ENCODE measurements at regions not wholly inside any gene's neighbourhood (a gene's known extent, or its start where the extent isn't known, plus 50 kb on each side); places are given as distances from the start of the nearest gene placed in this dataset.

- DNase-seq (ENCODE audit: low read depth): no peak
These were observed 188.6 kb upstream of the RREB1 start for GRCh38 chr6:6919173-6919572.

GRCh38 chr6:6920114-6920986 is 187.4 kb upstream of the RREB1 start:
- DNase-seq (ENCODE audit: low read depth): no peak

- DNase-seq (ENCODE audit: low read depth): no peak
These were observed 186.8 kb upstream of the RREB1 start for GRCh38 chr6:6920987-6921313.

GRCh38 chr6:6922166-6922565 is 185.6 kb upstream of the RREB1 start:
- DNase-seq (ENCODE audit: low read depth): no peak

GRCh38 chr6:6923605-6924004 is 184.2 kb upstream of the RREB1 start:
- DNase-seq (ENCODE audit: low read depth): no peak

- DNase-seq (ENCODE audit: low read depth): no peak
These were observed 183.1 kb upstream of the RREB1 start for GRCh38 chr6:6924708-6925107.

- DNase-seq (ENCODE audit: low read depth): no peak
These were observed 182.2 kb upstream of the RREB1 start for GRCh38 chr6:6925391-6926164.

GRCh38 chr6:6926856-6927255 is 180.9 kb upstream of the RREB1 start:
- no peak for DNase-seq (ENCODE audit: low read depth)

GRCh38 chr6:6927521-6928361 is 180.0 kb upstream of the RREB1 start:
- no peak for DNase-seq (ENCODE audit: low read depth)

- no peak for DNase-seq (ENCODE audit: low read depth)
These were observed 177.4 kb upstream of the RREB1 start for GRCh38 chr6:6930223-6930880.

- DNase-seq (ENCODE audit: low read depth): no peak
These were observed 176.4 kb upstream of the RREB1 start for GRCh38 chr6:6931071-6932025.

GRCh38 chr6:6932341-6932740 is 175.4 kb upstream of the RREB1 start:
- DNase-seq (ENCODE audit: low read depth): no peak

- no peak for DNase-seq (ENCODE audit: low read depth)
These were observed 174.8 kb upstream of the RREB1 start for GRCh38 chr6:6932968-6933367.

GRCh38 chr6:6940031-6941025 is 167.4 kb upstream of the RREB1 start:
- DNase-seq (ENCODE audit: low read depth): no peak

GRCh38 chr6:6941201-6941600 is 166.6 kb upstream of the RREB1 start:
- no peak for DNase-seq (ENCODE audit: low read depth)

- DNase-seq (ENCODE audit: low read depth): no peak
These were observed 165.7 kb upstream of the RREB1 start for GRCh38 chr6:6942091-6942490.

- DNase-seq (ENCODE audit: low read depth): no peak
These were observed 164.9 kb upstream of the RREB1 start for GRCh38 chr6:6942831-6943230.

- DNase-seq (ENCODE audit: low read depth): no peak
These were observed 164.3 kb upstream of the RREB1 start for GRCh38 chr6:6943421-6943820.

All from stimulated activated CD8-positive, alpha-beta memory T cell treated with anti-CD3 and anti-CD28 coated beads, Interleukin-15, amount 100 ng/mL, for 1 hour (primary cell).